ENCODE measurements at regions not wholly inside any gene's neighbourhood (a gene's known extent, or its start where the extent isn't known, plus 50 kb on each side); places are given as distances from the start of the nearest gene placed in this dataset.

DNA sequence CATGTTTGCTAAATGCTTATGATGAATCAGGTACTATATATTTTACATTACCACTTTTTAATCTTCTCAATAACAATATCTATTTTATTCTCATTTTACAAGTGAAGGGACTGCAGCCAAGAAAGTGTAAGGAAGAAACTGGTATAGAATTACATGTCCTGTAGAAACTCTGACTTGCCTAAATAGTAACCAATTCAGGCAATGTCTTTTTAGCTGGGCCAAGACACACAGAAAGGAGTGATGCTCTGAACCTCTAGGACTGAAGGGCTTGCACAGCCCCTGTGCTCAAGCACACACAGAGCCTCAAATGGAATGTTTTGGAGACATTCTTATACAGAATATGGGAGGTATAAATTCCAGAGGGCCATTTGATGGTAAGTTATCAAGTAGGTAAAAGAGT lies 286.4 kb upstream of the TNC start:
- H3K4me3 ChIP-seq (ENCODE audit: low read depth, low read length) = no peak overlapping the region
- TF ChIP-seq, protein P1, sequence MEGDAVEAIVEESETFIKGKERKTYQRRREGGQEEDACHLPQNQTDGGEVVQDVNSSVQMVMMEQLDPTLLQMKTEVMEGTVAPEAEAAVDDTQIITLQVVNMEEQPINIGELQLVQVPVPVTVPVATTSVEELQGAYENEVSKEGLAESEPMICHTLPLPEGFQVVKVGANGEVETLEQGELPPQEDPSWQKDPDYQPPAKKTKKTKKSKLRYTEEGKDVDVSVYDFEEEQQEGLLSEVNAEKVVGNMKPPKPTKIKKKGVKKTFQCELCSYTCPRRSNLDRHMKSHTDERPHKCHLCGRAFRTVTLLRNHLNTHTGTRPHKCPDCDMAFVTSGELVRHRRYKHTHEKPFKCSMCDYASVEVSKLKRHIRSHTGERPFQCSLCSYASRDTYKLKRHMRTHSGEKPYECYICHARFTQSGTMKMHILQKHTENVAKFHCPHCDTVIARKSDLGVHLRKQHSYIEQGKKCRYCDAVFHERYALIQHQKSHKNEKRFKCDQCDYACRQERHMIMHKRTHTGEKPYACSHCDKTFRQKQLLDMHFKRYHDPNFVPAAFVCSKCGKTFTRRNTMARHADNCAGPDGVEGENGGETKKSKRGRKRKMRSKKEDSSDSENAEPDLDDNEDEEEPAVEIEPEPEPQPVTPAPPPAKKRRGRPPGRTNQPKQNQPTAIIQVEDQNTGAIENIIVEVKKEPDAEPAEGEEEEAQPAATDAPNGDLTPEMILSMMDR (IDR thresholded peaks at IDR 0.05; ENCODE audit: borderline replicate concordance, insufficient read depth, low read depth, low read length) = no peak

DNA sequence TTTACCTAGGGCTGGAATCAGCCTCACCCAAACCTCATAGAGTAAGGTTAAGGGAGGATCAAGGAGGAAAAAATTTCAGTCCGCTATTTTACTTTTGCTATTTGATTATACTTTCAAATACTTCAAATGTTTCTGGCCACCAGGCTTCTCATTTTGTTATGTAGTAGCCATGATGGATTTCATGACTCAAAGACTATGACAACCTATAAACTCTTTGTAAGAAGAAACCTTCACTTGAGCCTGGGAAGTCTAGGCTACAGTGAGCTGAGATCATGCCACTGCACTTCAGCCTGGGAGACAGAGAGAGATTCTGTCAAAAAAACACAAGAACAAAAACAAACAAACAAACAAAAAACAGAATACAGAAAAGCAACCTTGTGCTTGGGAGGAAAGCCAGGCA lies 293.6 kb upstream of the TNC start:
- no peak overlapping the region for H3K4me3 ChIP-seq (ENCODE audit: low read depth, low read length)
- TF ChIP-seq, protein P1 (IDR thresholded peaks at IDR 0.05; ENCODE audit: borderline replicate concordance, insufficient read depth, low read depth, low read length) = no peak

DNA sequence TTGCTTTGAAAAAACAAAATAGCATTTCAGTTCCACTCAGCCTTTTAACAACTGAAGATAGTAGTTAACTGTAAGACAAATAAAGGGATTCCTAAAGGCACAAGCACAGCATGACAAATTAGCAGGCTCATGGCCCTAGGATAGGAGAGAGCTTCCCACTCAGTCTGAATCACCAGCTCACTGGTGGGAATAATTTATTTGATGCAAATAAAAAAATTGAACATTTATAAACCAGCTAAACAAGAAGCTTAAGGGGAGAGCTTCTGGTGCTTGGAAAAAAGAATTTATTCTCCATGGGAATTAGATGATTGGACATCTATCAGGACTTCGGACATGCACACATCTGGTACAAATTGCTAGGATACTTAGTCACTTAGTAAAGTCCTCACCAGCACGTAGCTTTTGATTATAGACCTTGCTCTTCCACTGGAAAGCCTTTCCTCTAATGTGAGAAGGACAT lies 294.1 kb upstream of the TNC start:
- no peak overlapping the region for H3K4me3 ChIP-seq (ENCODE audit: low read depth, low read length)
- TF ChIP-seq, protein P1 (IDR thresholded peaks at IDR 0.05; ENCODE audit: borderline replicate concordance, insufficient read depth, low read depth, low read length) = no peak

DNA sequence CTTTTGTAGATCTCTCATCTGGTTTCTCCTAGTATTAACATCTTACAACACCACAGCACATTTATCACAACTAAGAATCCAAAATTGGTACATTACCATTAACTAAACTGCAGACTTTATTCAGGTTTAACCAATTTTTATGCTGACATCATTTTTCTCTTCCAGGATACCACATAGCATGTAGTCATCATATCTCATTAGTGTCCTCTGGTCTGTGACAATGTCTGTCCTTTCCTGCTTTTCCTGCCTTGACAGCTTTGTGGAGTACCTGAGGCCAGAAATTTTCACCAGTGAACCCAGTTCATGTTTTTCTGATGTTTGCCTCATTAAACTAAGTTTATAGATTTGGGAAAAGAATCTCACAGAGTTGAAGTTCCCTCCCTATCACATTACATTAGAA lies 294.7 kb upstream of the TNC start:
- TF ChIP-seq, protein P1 (IDR thresholded peaks at IDR 0.05; ENCODE audit: borderline replicate concordance, insufficient read depth, low read depth, low read length) = no peak
- no peak overlapping the region for H3K4me3 ChIP-seq (ENCODE audit: low read depth, low read length)

DNA sequence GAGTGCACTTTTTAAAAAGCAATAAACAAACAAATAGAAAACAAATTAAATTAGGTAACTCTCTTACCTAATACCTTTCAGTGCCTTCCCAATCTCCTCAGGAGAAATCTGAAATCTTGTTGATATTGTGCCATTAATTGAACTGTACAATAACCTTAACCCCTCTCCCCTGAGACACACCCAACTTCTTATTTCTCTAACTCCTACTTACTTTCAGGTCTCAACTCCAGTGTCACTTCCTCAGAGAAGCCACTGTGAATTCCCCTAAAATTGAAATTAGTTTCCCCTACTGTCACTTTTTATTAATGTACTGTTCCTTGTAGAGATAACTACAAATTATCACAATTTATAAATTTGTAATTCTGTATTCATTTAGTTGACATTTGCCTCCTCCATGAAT lies 295.3 kb upstream of the TNC start:
- TF ChIP-seq, protein P1 (IDR thresholded peaks at IDR 0.05; ENCODE audit: borderline replicate concordance, insufficient read depth, low read depth, low read length) = no peak

DNA sequence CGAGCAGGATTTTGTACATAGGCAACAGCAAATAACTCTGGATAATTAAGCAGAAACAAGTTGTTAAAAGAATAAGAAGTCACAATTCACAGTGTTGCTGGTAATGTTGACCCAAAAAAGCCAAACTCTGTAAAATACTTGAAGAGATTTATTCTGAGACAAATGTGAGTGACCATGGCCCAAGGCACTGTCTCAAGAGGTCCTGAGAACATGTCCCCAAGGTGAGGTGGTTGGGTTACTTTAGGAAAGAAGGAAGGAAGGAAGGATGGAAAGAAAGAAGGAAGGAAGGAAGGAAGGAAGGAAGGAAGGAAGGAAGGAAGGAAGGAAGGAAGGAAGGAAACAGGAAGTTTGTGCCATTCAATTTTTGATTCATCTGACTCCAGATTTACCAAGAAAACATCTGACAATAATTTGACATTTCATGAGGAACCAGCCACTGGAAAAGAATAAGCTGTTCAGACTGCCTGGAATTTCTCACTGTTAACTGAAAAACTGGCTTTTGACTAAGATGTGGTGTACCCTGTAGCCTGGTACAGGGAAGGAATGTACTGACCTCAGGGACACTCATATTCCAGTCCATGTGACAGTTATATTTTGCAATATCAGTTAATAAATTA lies 295.9 kb upstream of the TNC start:
- no peak overlapping the region for H3K4me3 ChIP-seq (ENCODE audit: low read depth, low read length)
- TF ChIP-seq, protein P1 (IDR thresholded peaks at IDR 0.05; ENCODE audit: borderline replicate concordance, insufficient read depth, low read depth, low read length) = no peak

More for the DNA sequence above, 295.3 kb upstream of the TNC start:
- H3K4me3 ChIP-seq (ENCODE audit: low read depth, low read length) = no peak overlapping the region

DNA sequence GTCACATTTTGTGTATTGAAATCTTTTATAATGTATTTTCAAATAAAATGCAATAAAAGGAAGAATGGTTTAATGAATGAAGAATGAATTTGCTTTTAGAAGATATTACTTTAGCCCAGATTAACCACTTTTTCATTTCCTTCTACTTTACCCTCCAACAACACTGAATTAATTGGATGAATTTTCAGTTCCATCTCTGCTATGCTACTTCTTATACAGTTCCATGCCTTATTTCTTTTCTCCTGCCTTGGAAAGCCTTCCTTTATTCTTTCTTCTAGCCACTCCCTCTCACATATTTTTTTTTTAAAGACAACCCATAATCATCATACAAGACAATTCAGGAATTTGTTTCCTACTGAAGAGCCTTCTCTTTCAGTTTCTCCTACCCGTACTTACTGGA lies 296.6 kb upstream of the TNC start:
- TF ChIP-seq, protein P1 (IDR thresholded peaks at IDR 0.05; ENCODE audit: borderline replicate concordance, insufficient read depth, low read depth, low read length) = no peak
- H3K4me3 ChIP-seq (ENCODE audit: low read depth, low read length) = no peak overlapping the region
